ENCODE measurements at regions not wholly inside any gene's neighbourhood (a gene's known extent, or its start where the extent isn't known, plus 50 kb on each side); places are given as distances from the start of the nearest gene placed in this dataset.

- TF ChIP-seq CTCF (IDR thresholded peaks at IDR 0.05) (no peak), POLR2A (IDR thresholded peaks at IDR 0.05) (no peak)
Measured at GRCh38 chr2:149908726-149909683, 321.4 kb upstream of the MMADHC start.

All from suprapubic skin (tissue), 3 donors.